ENCODE measurements at regions not wholly inside any gene's neighbourhood (a gene's known extent, or its start where the extent isn't known, plus 50 kb on each side); places are given as distances from the start of the nearest gene placed in this dataset.

DNA sequence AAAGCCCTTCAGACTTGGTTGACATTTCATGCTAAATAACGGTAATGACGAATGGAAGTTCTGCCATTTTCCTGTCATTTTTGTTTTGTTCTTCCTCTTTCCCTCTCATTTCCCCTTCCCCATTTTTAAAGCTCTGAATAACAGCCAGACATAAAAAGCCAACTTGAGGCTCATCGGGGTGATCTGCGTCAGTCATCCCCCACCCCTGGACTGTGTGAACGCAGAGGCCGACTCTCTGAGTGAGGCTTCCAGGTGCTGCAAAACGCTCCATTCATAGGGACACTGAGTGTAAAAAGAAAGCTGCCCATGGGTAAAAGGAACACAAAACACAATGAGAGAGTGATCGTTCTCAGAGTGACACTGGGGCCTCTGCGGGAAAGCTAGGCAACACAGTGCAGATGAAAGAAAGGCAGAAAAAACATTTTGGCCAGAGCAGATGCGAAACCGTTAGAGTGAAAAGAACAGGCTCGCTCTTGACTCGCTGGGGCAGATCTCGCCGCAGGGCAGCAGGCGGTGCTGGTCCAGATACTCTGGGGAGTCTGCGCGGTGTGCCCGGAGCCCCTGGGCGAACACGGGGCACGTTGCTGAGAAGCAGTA, 684.8 kb downstream of the QKI start:
- no peak for TF ChIP-seq PRDM10 (IDR thresholded peaks at IDR 0.05; ENCODE audit: partially characterized antibody)
- no peak for TF ChIP-seq CBFA2T2 (conservative IDR thresholded peaks at IDR 0.05)
- TF ChIP-seq MYBL2 (IDR thresholded peaks at IDR 0.05; ENCODE audit: low read depth) = no peak
- no peak for TF ChIP-seq MYBL2 (CRISPR knock-in tag; IDR thresholded peaks at IDR 0.05; ENCODE audit: borderline replicate concordance)
- no peak for TF ChIP-seq SRF (CRISPR knock-in tag; IDR thresholded peaks at IDR 0.05)
- TF ChIP-seq POU5F1 (IDR thresholded peaks at IDR 0.05; ENCODE audit: borderline replicate concordance, low read depth, low read length, partially characterized antibody) = no peak
- TF ChIP-seq ATF2 (CRISPR knock-in tag; IDR thresholded peaks at IDR 0.05) = no peak

All from K562 (cell line).